ENCODE measurements at regions not wholly inside any gene's neighbourhood (a gene's known extent, or its start where the extent isn't known, plus 50 kb on each side); places are given as distances from the start of the nearest gene placed in this dataset.
"Not testable (repeated sequence)": the region's sequence is repeated elsewhere in the genome, so short reads cannot be mapped to it uniquely, and the experiment has no call there.

DNA sequence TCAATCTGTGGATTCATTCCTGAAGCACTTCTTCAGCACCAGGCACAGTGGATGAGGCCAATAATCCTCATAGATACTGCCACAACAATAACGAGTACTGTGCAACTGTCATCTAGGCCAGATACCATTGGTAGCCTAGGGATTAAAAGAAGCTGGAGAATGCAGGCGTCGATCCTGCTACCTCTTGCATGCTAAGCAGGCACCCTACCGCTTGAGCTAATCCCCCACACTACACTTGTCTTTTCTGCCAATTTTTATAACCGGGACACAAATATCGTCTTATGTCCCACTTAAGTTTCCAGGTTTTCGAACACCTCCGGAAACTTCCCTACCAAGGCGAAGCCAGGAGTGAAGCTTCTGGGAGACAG lies 90.2 kb upstream of the ZNF322 start:
- TF ChIP-seq, protein P1, sequence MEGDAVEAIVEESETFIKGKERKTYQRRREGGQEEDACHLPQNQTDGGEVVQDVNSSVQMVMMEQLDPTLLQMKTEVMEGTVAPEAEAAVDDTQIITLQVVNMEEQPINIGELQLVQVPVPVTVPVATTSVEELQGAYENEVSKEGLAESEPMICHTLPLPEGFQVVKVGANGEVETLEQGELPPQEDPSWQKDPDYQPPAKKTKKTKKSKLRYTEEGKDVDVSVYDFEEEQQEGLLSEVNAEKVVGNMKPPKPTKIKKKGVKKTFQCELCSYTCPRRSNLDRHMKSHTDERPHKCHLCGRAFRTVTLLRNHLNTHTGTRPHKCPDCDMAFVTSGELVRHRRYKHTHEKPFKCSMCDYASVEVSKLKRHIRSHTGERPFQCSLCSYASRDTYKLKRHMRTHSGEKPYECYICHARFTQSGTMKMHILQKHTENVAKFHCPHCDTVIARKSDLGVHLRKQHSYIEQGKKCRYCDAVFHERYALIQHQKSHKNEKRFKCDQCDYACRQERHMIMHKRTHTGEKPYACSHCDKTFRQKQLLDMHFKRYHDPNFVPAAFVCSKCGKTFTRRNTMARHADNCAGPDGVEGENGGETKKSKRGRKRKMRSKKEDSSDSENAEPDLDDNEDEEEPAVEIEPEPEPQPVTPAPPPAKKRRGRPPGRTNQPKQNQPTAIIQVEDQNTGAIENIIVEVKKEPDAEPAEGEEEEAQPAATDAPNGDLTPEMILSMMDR (IDR thresholded peaks at IDR 0.05), result not testable (repeated sequence)
- TF ChIP-seq EZH2, EZH2phosphoT487 (IDR thresholded peaks at IDR 0.05): not testable (repeated sequence)

Data from neural progenitor cell (in vitro differentiated cells).